Activated naive CD8-positive, alpha-beta T cell treated with anti-CD3 and anti-CD28 coated beads for 36 hours (primary cell): ENCODE measurements at regions not wholly inside any gene's neighbourhood (a gene's known extent, or its start where the extent isn't known, plus 50 kb on each side); places are given as distances from the start of the nearest gene placed in this dataset.

Source experiments
- DNase-seq: peaks from one replicate; pipeline ENCODE4 v3.0.0; 2021
- H3K27ac Mint-ChIP-seq: one replicate; pipeline ENCODE4 v1.8.0; 2022; ENCODE audit warnings: mild to moderate bottlenecking, moderate library complexity, mixed read lengths
- H3K27me3 Mint-ChIP-seq: one replicate; pipeline ENCODE4 v1.8.0; 2022; ENCODE audit warnings: mild to moderate bottlenecking, mixed read lengths
- H3K36me3 Mint-ChIP-seq: one replicate; pipeline ENCODE4 v1.8.0; 2021; ENCODE audit warnings: mild to moderate bottlenecking, mixed read lengths
- H3K4me1 Mint-ChIP-seq: one replicate; pipeline ENCODE4 v1.8.0; 2021; ENCODE audit warnings: mixed read lengths
- H3K4me3 Mint-ChIP-seq: one replicate; pipeline ENCODE4 v1.8.0; 2022; ENCODE audit warnings: mild to moderate bottlenecking, moderate library complexity, mixed read lengths
- H3K9me3 Mint-ChIP-seq: one replicate; pipeline ENCODE4 v1.8.0; 2022; ENCODE audit warnings: mixed read lengths

GRCh38 chr12:92650228-92650822, 52.5 kb upstream of the PLEKHG7 start:
- Mint-ChIP-seq H3K4me1 (peaks cover 5% of the 10 kb centered on the region), H3K4me3 (no peak overlapping the region), H3K27ac (no peak overlapping the region), H3K36me3 (no peaks in the 10 kb centered on the region), H3K9me3 (no peaks in the 10 kb centered on the region), H3K27me3 (peaks cover 3% of the 10 kb centered on the region)
- DNase-seq, result no peak

DNA sequence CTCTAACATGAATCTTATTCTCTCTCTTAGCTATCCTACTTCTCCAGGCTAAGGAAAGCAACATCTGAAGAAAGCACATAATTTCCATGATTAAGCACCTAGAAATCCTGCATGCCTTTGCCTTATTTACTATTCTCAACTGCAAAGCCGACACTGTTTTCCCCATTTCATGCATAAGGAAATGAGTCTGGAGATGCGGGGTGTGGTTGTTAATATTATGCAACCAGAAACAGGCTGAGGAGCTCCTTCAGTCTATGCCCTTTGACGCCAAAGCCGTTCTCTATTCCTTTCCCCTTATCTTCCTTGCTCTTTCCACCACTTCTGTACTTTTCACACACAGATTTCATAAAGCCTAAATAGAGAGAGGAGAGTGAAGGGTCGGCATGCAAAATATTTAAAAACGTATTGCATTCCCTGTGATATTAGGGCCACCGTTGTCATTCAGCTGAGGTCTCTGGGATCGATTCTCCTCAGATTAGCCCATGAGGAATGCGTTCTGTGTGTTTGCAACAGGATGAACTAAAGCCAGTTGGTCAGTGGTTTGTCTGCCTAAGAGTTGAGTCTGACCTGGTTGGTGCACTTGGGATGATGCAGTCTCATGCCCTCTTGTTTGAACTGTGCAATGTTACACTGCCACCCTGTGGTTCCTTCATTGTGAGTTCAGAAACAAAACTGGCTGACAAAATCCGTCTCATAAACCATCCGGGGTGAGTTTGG, 53.1 kb upstream of the PLEKHG7 start:
- peaks cover 5% of the 10 kb centered on the region for H3K4me1 Mint-ChIP-seq
- DNase-seq, result peak; percentile 22
- peaks cover 3% of the 10 kb centered on the region for H3K27me3 Mint-ChIP-seq
- H3K9me3 Mint-ChIP-seq, result no peaks in the 10 kb centered on the region
- no peak overlapping the region for H3K4me3 Mint-ChIP-seq
- H3K27ac Mint-ChIP-seq, result no peak overlapping the region
- H3K36me3 Mint-ChIP-seq, result no peaks in the 10 kb centered on the region

DNA sequence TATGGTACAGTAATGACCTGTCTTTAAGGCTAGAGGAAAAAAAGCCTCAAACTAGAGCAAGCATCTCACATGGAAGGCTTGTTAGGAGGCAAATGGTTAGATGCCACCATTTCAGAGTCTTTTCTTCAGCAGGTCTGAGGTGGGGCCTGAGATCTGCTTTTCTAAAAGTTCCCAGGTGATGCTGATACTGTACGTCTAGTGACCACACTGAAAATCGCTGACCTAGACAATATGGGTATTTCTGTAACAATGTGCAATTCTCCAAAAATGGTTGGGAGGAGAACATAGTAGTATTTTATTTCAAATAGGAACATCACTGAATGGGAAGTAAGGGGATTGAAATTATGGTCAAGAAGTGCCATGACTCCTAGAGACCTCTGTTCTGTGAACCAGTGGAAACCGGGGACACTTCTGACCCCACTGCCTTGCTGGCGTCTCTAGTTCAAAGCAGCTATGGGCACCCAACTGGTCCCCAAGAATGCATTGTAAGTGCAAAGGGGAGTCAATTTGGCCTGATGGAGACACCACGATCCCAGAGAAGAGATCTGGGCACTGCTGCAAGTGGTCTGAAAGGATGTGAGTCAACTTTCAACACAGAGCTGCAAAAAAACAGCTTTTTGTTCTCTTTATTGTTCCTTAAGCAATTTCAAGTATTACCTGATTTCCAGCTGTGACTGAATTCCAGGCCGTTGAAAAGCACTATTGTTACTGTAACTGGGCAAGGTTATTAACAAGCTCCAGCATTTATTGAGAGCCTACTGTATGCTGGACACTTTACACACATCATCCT, 54.4 kb upstream of the PLEKHG7 start:
- no peak for DNase-seq
- peaks cover 1% of the 10 kb centered on the region for H3K36me3 Mint-ChIP-seq

DNA sequence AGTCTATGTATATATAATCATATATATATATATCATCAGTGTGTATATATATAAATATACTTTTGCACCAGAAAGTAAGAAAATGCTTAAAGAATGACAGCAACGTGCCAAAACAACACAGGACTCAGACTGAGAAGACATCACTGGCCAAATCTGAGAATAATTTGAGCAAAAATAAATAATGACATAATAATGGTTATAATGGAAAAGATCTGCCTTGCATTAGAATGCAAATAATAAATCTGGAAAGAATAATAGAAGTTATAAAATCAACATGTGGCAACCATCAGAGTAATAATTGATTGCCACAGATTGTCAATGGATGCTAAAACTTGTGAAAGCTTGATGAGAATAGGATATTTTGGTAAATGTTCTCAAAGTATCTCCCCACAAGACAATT, 61.5 kb upstream of the PLEKHG7 start:
- H3K4me1 Mint-ChIP-seq, result no peaks in the 10 kb centered on the region
- H3K9me3 Mint-ChIP-seq, result peaks cover 6% of the 10 kb centered on the region
- DNase-seq, result no peak
- no peak overlapping the region for H3K27ac Mint-ChIP-seq
- peaks cover 8% of the 10 kb centered on the region for H3K36me3 Mint-ChIP-seq
- H3K27me3 Mint-ChIP-seq, result no peaks in the 10 kb centered on the region
- no peak overlapping the region for H3K4me3 Mint-ChIP-seq

More for the DNA sequence above, 54.4 kb upstream of the PLEKHG7 start:
- Mint-ChIP-seq H3K4me3 (no peak overlapping the region), H3K4me1 (peaks cover 5% of the 10 kb centered on the region), H3K27me3 (peaks cover 3% of the 10 kb centered on the region), H3K27ac (no peak overlapping the region), H3K9me3 (peaks cover 1% of the 10 kb centered on the region)

DNA sequence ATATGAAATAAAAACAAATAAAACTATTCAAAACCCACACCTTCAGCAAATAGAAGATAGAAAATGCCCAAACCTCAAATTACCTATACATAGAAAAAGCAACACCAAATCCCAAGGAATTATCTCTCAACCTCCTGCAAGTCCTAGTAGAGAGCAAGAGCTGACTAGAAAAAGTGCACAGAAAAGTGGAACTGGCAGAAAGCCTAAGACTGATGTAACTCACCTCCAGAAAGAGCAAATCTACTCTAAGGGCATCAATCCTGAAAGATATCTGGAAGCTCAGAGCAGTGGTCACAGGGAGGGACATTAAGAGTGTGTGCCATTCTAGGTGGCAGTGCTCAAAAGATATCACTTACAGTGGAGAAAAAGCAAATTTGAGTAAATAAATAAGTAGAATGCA, 62.1 kb upstream of the PLEKHG7 start:
- no peak for DNase-seq
- H3K4me3 Mint-ChIP-seq, result no peak overlapping the region
- no peaks in the 10 kb centered on the region for H3K27me3 Mint-ChIP-seq
- H3K36me3 Mint-ChIP-seq, result peaks cover 8% of the 10 kb centered on the region
- no peaks in the 10 kb centered on the region for H3K4me1 Mint-ChIP-seq
- peaks cover 6% of the 10 kb centered on the region for H3K9me3 Mint-ChIP-seq
- H3K27ac Mint-ChIP-seq, result no peak overlapping the region

DNA sequence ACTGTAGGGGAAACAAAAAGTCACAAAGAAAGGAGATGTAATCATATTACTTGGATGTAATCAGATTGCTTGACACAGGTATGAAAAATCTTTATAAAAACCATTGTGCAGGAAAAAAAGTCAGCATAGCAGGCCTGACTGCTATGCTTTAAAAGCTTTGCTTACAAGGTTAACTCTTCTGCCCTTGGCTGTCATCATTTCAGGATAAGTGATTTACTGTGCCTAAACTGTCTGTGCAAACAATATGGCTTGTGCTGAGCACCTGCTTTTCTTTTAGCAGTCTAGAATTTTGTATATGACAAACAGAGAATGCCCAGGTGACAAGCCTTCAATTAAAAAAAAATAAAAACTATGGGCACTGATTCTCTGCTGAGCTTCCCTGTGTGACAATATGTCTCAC, 63.8 kb upstream of the PLEKHG7 start:
- Mint-ChIP-seq H3K36me3 (peaks cover 8% of the 10 kb centered on the region), H3K27me3 (no peaks in the 10 kb centered on the region), H3K27ac (no peak overlapping the region), H3K4me1 (no peaks in the 10 kb centered on the region), H3K9me3 (peaks cover 6% of the 10 kb centered on the region), H3K4me3 (no peak overlapping the region)
- no peak for DNase-seq

DNA sequence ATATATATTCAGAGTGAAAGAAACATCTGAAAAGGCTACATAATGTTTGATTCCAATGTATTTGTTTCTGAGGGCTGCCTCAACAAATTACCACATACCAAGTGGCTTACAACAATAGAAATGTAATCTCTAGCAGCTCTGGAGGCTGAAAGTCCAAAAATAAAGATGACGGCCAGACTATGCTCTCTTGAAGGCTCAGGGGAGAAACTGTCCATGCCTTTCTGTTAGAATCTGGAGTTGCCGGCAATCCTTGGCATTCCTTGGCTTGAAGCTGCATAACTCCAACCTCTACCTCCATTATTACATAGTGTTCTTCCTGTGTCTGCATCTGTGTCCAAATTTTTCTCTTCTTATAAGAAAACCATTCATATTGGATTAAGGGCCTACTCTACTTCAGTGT, 68.1 kb upstream of the PLEKHG7 start:
- H3K36me3 Mint-ChIP-seq, result no peaks in the 10 kb centered on the region
- no peak for DNase-seq

GRCh38 chr12:92634202-92634601, 68.6 kb upstream of the PLEKHG7 start:
- H3K27ac Mint-ChIP-seq, result no peak overlapping the region
- DNase-seq, result no peak
- H3K4me1 Mint-ChIP-seq, result no peaks in the 10 kb centered on the region
- H3K27me3 Mint-ChIP-seq, result no peaks in the 10 kb centered on the region
- H3K4me3 Mint-ChIP-seq, result no peak overlapping the region
- no peaks in the 10 kb centered on the region for H3K36me3 Mint-ChIP-seq
- no peaks in the 10 kb centered on the region for H3K9me3 Mint-ChIP-seq

More for the DNA sequence above, 68.1 kb upstream of the PLEKHG7 start:
- Mint-ChIP-seq H3K4me3 (no peak overlapping the region), H3K9me3 (no peaks in the 10 kb centered on the region), H3K27ac (no peak overlapping the region), H3K4me1 (no peaks in the 10 kb centered on the region), H3K27me3 (no peaks in the 10 kb centered on the region)

GRCh38 chr12:92630968-92631367, 71.8 kb upstream of the PLEKHG7 start:
- DNase-seq, result no peak
- Mint-ChIP-seq H3K9me3 (no peaks in the 10 kb centered on the region), H3K27me3 (no peaks in the 10 kb centered on the region), H3K4me3 (no peak overlapping the region), H3K36me3 (no peaks in the 10 kb centered on the region), H3K4me1 (no peaks in the 10 kb centered on the region), H3K27ac (no peak overlapping the region)

- no peak for DNase-seq
- Mint-ChIP-seq H3K4me3 (no peak overlapping the region), H3K4me1 (no peaks in the 10 kb centered on the region), H3K9me3 (no peaks in the 10 kb centered on the region), H3K27ac (no peak overlapping the region), H3K27me3 (no peaks in the 10 kb centered on the region), H3K36me3 (no peaks in the 10 kb centered on the region)
These were observed 73.3 kb upstream of the PLEKHG7 start for GRCh38 chr12:92629349-92630065.

DNA sequence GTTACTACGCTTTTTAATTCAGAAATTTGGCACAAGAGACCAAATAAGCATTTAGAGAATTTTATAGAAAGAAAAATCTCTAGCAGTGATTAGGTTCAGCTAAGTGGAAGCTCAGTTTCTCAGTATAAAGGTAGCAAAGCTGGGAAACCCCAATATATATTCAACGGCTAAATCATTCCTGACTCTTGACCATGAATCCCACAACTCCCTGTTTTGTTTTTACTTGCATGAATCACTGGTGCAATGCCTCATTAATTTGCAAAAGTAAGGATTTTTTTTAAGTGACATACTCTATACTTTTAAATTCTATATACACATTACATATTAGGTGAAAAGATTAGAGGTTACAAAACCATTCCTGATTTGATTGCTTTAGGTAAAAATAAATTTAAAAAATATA, 74.3 kb upstream of the PLEKHG7 start:
- H3K9me3 Mint-ChIP-seq, result no peaks in the 10 kb centered on the region
- no peaks in the 10 kb centered on the region for H3K36me3 Mint-ChIP-seq
- no peaks in the 10 kb centered on the region for H3K27me3 Mint-ChIP-seq
- H3K4me3 Mint-ChIP-seq, result no peak overlapping the region
- H3K4me1 Mint-ChIP-seq, result no peaks in the 10 kb centered on the region
- H3K27ac Mint-ChIP-seq, result no peak overlapping the region
- DNase-seq, result no peak

GRCh38 chr12:92627511-92627910, 75.3 kb upstream of the PLEKHG7 start:
- H3K27ac Mint-ChIP-seq, result no peak overlapping the region
- peaks cover 2% of the 10 kb centered on the region for H3K9me3 Mint-ChIP-seq
- no peaks in the 10 kb centered on the region for H3K27me3 Mint-ChIP-seq
- H3K4me1 Mint-ChIP-seq, result no peaks in the 10 kb centered on the region
- no peaks in the 10 kb centered on the region for H3K36me3 Mint-ChIP-seq
- DNase-seq, result no peak
- no peak overlapping the region for H3K4me3 Mint-ChIP-seq

- Mint-ChIP-seq H3K27ac (no peak overlapping the region), H3K27me3 (no peaks in the 10 kb centered on the region), H3K4me1 (no peaks in the 10 kb centered on the region), H3K9me3 (peaks cover 10% of the 10 kb centered on the region), H3K4me3 (no peak overlapping the region), H3K36me3 (no peaks in the 10 kb centered on the region)
- no peak for DNase-seq
These were observed 77.0 kb upstream of the PLEKHG7 start for GRCh38 chr12:92625639-92626310.

DNA sequence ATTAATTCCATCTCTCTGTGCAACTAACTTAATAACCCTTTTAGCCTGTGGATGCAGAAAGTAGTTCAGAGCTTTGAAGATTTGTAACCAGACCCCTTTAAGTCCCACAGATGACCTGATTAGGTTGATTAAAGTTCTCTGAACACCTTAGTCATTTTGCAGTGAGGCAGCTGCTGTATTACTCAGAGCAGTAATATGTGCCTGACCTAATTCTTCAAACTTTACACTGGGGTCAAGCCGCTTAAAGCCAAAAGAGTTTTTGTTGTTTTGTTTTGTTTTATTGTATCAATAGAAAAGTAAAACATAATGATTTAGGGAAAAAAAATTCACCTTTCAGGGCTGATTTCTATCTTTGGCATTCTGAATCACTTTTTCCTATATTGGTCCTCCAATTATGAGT, 78.6 kb upstream of the PLEKHG7 start:
- no peaks in the 10 kb centered on the region for H3K27me3 Mint-ChIP-seq
- H3K4me3 Mint-ChIP-seq, result no peak overlapping the region
- H3K36me3 Mint-ChIP-seq, result no peaks in the 10 kb centered on the region
- peaks cover 10% of the 10 kb centered on the region for H3K9me3 Mint-ChIP-seq
- no peak overlapping the region for H3K27ac Mint-ChIP-seq
- H3K4me1 Mint-ChIP-seq, result no peaks in the 10 kb centered on the region
- no peak for DNase-seq

- no peak for DNase-seq
- H3K36me3 Mint-ChIP-seq, result no peaks in the 10 kb centered on the region
- H3K4me3 Mint-ChIP-seq, result no peak overlapping the region
- H3K9me3 Mint-ChIP-seq, result peaks cover 10% of the 10 kb centered on the region
- H3K27me3 Mint-ChIP-seq, result no peaks in the 10 kb centered on the region
- H3K27ac Mint-ChIP-seq, result no peak overlapping the region
- no peaks in the 10 kb centered on the region for H3K4me1 Mint-ChIP-seq
These were observed 79.4 kb upstream of the PLEKHG7 start for GRCh38 chr12:92623386-92623785.
